MV-4-11 (cell line): ENCODE measurements at regions not wholly inside any gene's neighbourhood (a gene's known extent, or its start where the extent isn't known, plus 50 kb on each side); places are given as distances from the start of the nearest gene placed in this dataset.

Experiments
- DNase-seq: peaks from one replicate; lab custom pipeline; 2025; lab: John Stamatoyannopoulos, UW

DNA sequence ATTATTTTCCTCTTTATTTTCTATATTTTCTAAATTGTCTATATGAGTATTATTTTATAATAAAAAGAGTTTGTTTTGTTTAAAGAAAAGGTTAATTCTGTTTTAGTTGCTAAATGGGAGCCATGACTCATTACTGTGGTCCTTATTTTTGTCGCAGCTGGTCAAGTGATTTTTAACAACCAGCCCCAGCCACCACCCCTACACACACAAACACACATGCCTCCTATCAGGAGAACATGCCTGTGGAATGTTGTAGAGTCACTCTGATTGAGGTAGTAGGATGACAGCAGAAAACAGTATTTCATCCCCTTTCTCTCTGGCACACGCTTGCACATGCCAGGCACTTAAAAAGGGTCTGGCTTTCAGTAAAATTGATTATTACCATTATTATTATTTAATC lies 68.6 kb upstream of the GDF10 start:
- no peak for DNase-seq

- DNase-seq = no peak
Observed at GRCh38 chr10:47233631-47234030, 66.4 kb upstream of the GDF10 start.

GRCh38 chr10:47235484-47235883 lies 64.5 kb upstream of the GDF10 start:
- no peak for DNase-seq

DNA sequence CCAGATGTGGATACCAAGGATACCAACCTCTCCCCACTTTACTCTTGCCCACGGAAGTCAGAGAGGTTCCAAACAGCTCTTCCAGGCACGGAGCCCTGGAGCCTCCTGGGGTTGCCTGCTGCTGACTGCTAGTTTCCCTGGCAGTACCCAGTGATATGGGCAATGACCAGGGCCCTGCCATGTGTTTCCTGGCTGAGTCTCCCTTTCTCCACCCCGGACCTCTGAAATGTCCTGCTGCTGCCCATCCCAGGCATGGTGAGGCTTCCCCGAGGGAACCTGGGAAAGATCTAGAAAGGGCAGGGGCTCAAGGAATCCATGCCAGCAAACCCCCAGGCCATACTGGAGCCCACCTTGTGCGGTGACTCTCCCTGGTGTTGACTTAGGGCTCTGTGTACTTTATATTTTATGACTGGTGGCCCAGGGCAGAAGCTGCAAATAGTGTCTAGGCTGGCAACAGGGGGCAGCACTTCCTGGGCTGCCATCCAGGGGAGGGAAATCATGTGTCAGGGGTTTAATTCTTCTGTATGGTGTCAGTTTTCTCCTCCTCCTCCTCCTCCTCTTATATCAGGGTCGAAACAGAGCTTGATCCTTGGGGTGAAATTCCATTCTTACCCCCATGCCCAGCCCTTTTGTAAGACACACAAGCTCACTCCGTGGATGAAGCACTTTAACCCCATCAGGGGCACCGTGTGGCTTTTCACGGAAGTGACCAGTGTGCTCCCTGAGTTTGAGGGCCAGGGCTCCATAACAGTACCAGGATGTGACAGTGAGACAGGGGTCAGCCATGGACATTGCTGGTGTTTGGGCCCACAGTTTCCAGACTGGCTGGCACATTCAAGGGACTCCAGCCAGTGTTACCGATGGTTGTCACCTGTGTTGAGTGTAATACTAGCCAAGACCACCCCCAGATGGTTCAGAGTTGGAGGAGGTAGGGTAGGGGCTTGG lies 62.4 kb upstream of the GDF10 start:
- no peak for DNase-seq

DNA sequence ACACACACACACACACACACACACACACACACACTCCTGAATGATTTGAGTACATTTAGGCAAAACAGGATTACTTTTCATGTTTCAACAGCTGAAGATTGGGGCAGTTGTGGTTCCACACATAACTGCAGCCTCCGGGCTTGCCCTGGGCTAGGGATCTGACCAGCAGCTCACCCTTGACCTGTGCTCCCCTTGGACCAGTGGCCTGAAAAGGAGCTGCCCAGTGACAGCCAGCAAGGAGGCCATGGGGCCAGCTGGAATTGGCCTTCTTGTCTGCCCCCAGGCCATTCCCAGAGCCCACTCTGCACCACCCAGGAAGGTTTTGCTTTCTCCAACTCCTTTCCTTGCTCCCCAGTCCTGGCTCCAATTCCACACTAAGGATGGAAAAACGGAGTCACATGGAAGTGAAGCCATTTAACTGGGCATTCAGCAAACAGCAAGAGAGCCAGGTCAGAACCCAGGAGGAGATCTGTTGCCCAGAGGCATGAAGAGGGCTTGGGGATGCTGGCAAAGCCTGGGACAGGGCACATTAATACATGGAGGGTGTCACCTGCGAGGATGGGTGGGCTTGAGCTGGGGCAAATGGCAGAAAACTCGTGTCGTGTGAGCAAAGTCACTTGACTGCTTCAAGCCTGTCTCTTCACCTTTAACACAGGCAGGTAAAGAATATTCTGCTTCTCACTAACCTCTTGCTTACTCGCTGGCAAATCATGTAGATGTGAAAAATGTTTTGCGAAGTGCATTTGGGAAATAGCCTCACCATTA lies 61.5 kb upstream of the GDF10 start:
- no peak for DNase-seq

GRCh38 chr10:47239211-47239610 lies 60.8 kb upstream of the GDF10 start:
- DNase-seq = no peak

- no peak for DNase-seq
Observed at GRCh38 chr10:47240173-47240572, 59.8 kb upstream of the GDF10 start.

DNA sequence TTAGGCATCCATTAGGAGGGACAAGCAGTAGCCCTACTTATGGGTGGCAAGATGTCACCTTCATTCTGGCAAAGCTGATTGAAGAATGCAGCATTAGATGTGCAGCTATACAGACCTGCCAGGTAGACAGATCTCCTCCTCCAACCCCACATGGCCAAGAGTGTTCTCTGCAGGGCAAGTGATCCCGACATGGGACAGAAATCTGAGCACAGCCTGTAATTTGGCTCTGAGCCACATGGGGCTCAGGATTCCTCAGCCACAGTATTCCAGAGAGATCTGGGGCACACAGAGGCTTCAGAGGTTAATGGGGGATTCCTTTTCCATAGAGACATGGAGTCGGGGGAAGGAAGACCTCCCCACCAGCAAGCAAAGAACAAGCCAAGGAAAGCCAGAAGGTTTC lies 58.7 kb upstream of the GDF10 start:
- no peak for DNase-seq

DNA sequence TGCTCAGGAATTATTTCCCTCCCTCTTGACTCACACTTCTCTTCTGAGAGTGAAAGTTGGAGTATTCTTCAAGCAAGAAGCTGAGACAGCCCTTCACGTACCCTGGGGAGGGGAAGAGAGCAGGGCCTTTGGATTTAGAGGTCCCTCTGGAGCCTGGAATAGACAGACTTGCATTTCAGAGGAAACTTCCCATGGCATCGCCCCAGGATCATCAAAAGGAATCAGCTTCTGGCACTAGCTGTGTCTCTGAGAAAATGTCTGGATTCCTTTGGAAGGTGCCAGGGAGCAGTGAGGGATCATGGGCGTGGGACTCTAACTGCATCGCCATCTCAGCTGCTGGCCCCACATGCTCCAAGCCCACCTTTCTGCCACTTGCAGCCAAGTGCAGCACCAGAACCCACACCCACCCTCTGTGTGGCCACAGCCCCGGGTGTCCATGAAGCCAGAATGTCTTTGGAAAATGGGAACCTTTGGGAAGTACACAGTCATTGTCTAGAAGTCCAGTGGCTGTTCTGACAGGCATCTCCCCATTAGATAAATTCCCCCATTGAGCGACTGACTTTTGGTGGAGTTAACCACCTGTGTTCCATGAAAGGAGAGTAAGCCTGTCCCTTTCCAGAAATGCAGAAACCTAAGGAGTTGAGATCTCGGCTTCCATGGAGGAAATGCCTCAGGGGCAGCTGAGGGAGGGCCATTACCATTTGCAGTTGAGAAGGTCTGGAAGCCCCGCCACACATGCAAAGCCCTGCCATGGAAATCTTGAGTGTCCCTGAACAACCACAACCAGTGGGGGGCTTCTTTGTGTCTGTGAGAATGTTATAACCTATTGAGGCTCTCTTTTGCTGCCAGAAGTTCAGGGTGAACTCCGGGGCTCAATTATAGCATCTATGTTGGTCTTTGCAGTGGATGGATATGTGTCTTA lies 57.8 kb upstream of the GDF10 start:
- DNase-seq = no peak

DNA sequence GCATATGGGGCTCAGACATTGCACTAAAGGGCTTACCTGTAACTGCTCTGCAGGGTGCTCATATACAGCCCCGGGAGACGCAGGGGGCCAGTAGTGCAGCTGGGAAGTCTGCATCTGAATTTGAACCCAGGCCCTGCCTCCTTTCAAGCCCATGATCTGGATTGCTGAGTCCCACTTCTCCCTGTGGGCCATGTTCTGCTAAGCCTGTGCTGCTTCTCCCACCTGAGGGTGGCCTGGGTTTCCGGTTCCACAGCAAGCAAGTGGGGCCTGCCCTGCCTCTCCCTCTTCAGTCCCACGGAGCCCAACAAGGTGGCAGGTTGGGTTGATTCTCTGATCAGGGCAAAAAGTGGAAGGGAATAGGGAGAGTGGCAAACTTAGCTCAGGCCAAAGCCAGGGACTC lies 56.6 kb upstream of the GDF10 start:
- DNase-seq = no peak

- DNase-seq = peak; percentile 64
Observed at GRCh38 chr10:47243791-47244190, 56.2 kb upstream of the GDF10 start.

GRCh38 chr10:47244560-47245500 lies 55.2 kb upstream of the GDF10 start:
- no peak for DNase-seq

DNA sequence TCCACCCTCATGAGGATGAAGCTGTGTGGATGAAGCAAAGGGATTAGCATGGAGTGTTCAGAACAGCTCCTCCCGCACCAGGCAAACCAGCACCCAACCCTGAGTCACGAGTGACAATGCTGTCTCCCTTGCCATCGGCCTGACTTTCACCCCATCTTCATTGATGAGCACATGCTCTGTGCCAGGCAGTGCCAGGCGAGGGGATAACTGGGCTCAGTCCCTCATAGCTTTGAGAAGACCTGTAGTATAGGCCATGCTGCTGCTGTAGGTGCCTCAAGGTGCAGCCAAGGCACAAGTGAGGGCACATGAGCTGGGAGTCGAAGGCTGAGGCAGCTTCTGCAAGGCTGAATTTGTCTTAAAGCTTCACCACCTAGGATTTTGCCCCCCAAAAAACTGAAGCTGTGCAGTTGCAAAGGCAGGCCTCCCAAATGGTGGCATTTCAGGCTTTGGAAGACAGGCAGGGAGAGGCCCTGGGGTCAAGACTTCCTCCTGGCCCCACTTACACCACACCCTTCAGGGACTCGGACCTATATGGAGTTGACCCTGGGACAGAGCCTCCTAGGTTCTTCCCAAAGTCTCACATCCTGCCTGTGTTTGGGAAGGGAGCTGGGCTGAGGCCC lies 54.2 kb upstream of the GDF10 start:
- DNase-seq = no peak

GRCh38 chr10:47246406-47247147 lies 53.4 kb upstream of the GDF10 start:
- no peak for DNase-seq

GRCh38 chr10:47247148-47248059 lies 52.6 kb upstream of the GDF10 start:
- no peak for DNase-seq

DNA sequence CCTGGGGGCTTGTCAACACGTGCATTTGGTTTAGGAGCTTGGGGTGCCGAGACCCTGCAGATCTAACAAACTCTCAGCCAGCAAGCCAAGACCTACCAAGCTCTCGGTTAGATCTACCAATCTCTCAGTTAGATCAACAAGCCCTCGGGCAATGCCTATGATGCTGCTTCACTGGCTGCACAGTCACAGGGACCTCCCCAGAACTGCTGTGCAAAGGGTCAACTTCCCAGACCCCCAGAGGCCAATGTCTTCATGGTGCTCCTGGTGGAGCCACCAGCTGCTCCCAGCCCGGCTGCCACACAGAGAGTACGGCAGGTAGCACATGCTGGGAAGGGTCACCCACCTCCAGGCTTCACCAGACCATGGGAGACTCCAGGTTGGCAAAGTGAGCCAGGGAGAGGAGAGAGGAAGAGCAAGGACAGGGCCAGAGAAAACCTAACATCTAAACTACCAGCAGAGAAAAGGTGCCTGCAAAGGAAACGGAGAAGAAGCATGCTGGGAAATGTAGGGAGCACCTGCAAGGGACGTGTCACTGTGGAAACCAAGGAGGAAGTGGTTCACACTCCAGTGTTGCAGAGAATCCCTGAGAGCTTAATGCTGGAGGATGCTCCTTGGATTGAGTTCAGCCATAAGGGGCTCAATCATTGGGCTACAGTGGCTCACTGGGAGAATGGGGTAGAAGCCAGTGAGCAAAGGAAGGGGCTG lies 51.5 kb upstream of the GDF10 start:
- no peak for DNase-seq

DNA sequence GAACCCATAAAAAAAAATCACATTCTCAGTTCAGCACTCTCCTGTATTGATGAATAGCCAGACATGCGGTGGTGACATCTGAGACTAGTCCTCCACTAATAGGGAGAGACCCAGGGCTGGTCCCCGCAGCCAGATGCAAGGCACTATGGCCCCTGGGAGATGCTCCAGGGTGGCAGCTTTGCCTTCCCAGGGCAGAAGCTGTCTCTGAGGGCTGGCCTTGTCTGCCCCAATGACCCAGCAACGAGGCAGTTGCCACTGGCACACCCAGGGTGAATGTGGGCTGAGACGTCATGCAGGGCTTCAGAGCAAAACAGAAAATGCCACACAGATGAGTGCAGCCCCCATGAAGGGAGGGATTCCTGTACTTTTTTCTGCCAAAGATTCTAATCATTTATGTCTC lies 50.1 kb upstream of the GDF10 start:
- DNase-seq = no peak
